Activated CD4-positive, alpha-beta memory T cell treated with anti-CD3 and anti-CD28 coated beads for 36 hours (primary cell): ENCODE measurements at regions not wholly inside any gene's neighbourhood (a gene's known extent, or its start where the extent isn't known, plus 50 kb on each side); places are given as distances from the start of the nearest gene placed in this dataset.

Experiments
- CTCF ChIA-PET: fragments of 350-600 bp; sonication (Branson Sonifier 250); formaldehyde crosslinking; loops from one replicate; lab custom pipeline; 2021; ENCODE audit warnings: antibody characterized with exemption, inconsistent platforms; lab: Charles Lee
- POLR2A ChIA-PET: fragments of 350-600 bp; sonication (Branson Sonifier 250); formaldehyde crosslinking; loops from one replicate; lab custom pipeline; 2021; ENCODE audit warnings: antibody characterized with exemption; lab: Charles Lee
- DNase-seq: peaks from one replicate; pipeline ENCODE4 v3.0.0-alpha.2; 2020
- H3K27ac Mint-ChIP-seq: one replicate; pipeline ENCODE4 v1.8.0; 2021; ENCODE audit warnings: mixed read lengths
- H3K27me3 Mint-ChIP-seq: one replicate; pipeline ENCODE4 v1.8.0; 2021; ENCODE audit warnings: mixed read lengths
- H3K36me3 Mint-ChIP-seq: one replicate; pipeline ENCODE4 v1.8.0; 2021; ENCODE audit warnings: mixed read lengths
- H3K4me1 Mint-ChIP-seq: one replicate; pipeline ENCODE4 v1.8.0; 2021; ENCODE audit warnings: low read depth, mixed read lengths
- H3K4me3 Mint-ChIP-seq: one replicate; pipeline ENCODE4 v1.8.0; 2021; ENCODE audit warnings: mild to moderate bottlenecking, mixed read lengths
- H3K9me3 Mint-ChIP-seq: one replicate; pipeline ENCODE4 v1.8.0; 2021; ENCODE audit warnings: mixed read lengths
- intact Hi-C: fragments of 100-400 bp; cut with micrococcal nuclease; formaldehyde crosslinking; loops from one replicate; pipeline ENCODE4 v1.15.1; 2023

GRCh38 chr3:80261082-80261481, 493.3 kb upstream of the ROBO1 start:
- Mint-ChIP-seq H3K27ac (no peak overlapping the region), H3K36me3 (no peaks in the 10 kb centered on the region), H3K27me3 (no peaks in the 10 kb centered on the region), H3K9me3 (peaks cover 18% of the 10 kb centered on the region), H3K4me3 (no peak overlapping the region), H3K4me1 (no peaks in the 10 kb centered on the region)
- POLR2A ChIA-PET, result no interaction called here
- CTCF ChIA-PET, result no interaction called here
- DNase-seq, result no peak
- intact Hi-C loops, result no loop called here

GRCh38 chr3:80259736-80260135, 491.9 kb upstream of the ROBO1 start:
- intact Hi-C loops, result no loop called here
- Mint-ChIP-seq H3K4me3 (no peak overlapping the region), H3K27me3 (no peaks in the 10 kb centered on the region), H3K36me3 (no peaks in the 10 kb centered on the region), H3K27ac (no peak overlapping the region), H3K4me1 (no peaks in the 10 kb centered on the region), H3K9me3 (peaks cover 9% of the 10 kb centered on the region)
- ChIA-PET POLR2A (no interaction called here), CTCF (no interaction called here)
- no peak for DNase-seq

- no peaks in the 10 kb centered on the region for H3K36me3 Mint-ChIP-seq
- DNase-seq, result no peak
- ChIA-PET POLR2A (no interaction called here), CTCF (no interaction called here)
- H3K27me3 Mint-ChIP-seq, result no peaks in the 10 kb centered on the region
- intact Hi-C loops, result no loop called here
- H3K27ac Mint-ChIP-seq, result no peak overlapping the region
- H3K4me3 Mint-ChIP-seq, result no peak overlapping the region
- no peaks in the 10 kb centered on the region for H3K4me1 Mint-ChIP-seq
- peaks cover 26% of the 10 kb centered on the region for H3K9me3 Mint-ChIP-seq
Measured at GRCh38 chr3:80252113-80252512, 484.3 kb upstream of the ROBO1 start.

GRCh38 chr3:80247766-80248165, 480.0 kb upstream of the ROBO1 start:
- no peaks in the 10 kb centered on the region for H3K27me3 Mint-ChIP-seq
- H3K27ac Mint-ChIP-seq, result no peak overlapping the region
- peaks cover 34% of the 10 kb centered on the region for H3K9me3 Mint-ChIP-seq
- ChIA-PET CTCF (no interaction called here), POLR2A (no interaction called here)
- H3K36me3 Mint-ChIP-seq, result no peaks in the 10 kb centered on the region
- no peak overlapping the region for H3K4me3 Mint-ChIP-seq
- DNase-seq, result no peak
- intact Hi-C loops, result no loop called here
- H3K4me1 Mint-ChIP-seq, result no peaks in the 10 kb centered on the region

- DNase-seq, result no peak
- intact Hi-C loops, result no loop called here
- Mint-ChIP-seq H3K36me3 (no peaks in the 10 kb centered on the region), H3K27ac (no peak overlapping the region), H3K27me3 (no peaks in the 10 kb centered on the region), H3K4me3 (no peak overlapping the region), H3K4me1 (no peaks in the 10 kb centered on the region), H3K9me3 (peaks cover 20% of the 10 kb centered on the region)
- POLR2A ChIA-PET, result no interaction called here
- CTCF ChIA-PET, result no interaction called here
Measured at GRCh38 chr3:80244390-80244789, 476.6 kb upstream of the ROBO1 start.

- no peaks in the 10 kb centered on the region for H3K36me3 Mint-ChIP-seq
Measured at GRCh38 chr3:80241791-80242190, 474.0 kb upstream of the ROBO1 start.

GRCh38 chr3:80239301-80239700, 471.5 kb upstream of the ROBO1 start:
- Mint-ChIP-seq H3K27me3 (no peaks in the 10 kb centered on the region), H3K9me3 (peaks cover 12% of the 10 kb centered on the region), H3K4me1 (no peaks in the 10 kb centered on the region), H3K4me3 (no peak overlapping the region), H3K27ac (no peak overlapping the region), H3K36me3 (no peaks in the 10 kb centered on the region)
- DNase-seq, result no peak
- CTCF ChIA-PET, result no interaction called here
- POLR2A ChIA-PET, result no interaction called here
- intact Hi-C loops, result no loop called here

More at GRCh38 chr3:80241791-80242190, 474.0 kb upstream of the ROBO1 start:
- intact Hi-C loops, result no loop called here
- ChIA-PET POLR2A (no interaction called here), CTCF (no interaction called here)
- DNase-seq, result no peak
- Mint-ChIP-seq H3K27ac (no peak overlapping the region), H3K4me3 (no peak overlapping the region), H3K9me3 (peaks cover 10% of the 10 kb centered on the region), H3K27me3 (no peaks in the 10 kb centered on the region), H3K4me1 (no peaks in the 10 kb centered on the region)

- peaks cover 11% of the 10 kb centered on the region for H3K9me3 Mint-ChIP-seq
- POLR2A ChIA-PET, result no interaction called here
- no peaks in the 10 kb centered on the region for H3K36me3 Mint-ChIP-seq
Measured at GRCh38 chr3:80238606-80239005, 470.8 kb upstream of the ROBO1 start.

GRCh38 chr3:80238152-80238551, 470.4 kb upstream of the ROBO1 start:
- H3K9me3 Mint-ChIP-seq, result peaks cover 10% of the 10 kb centered on the region
- no peaks in the 10 kb centered on the region for H3K36me3 Mint-ChIP-seq
- H3K4me1 Mint-ChIP-seq, result no peaks in the 10 kb centered on the region
- H3K4me3 Mint-ChIP-seq, result no peak overlapping the region
- no peak overlapping the region for H3K27ac Mint-ChIP-seq
- no peaks in the 10 kb centered on the region for H3K27me3 Mint-ChIP-seq
- DNase-seq, result no peak
- CTCF ChIA-PET, result no interaction called here
- intact Hi-C loops, result no loop called here
- POLR2A ChIA-PET, result no interaction called here

More at GRCh38 chr3:80238606-80239005, 470.8 kb upstream of the ROBO1 start:
- intact Hi-C loops, result no loop called here
- Mint-ChIP-seq H3K4me3 (no peak overlapping the region), H3K4me1 (no peaks in the 10 kb centered on the region), H3K27ac (no peak overlapping the region), H3K27me3 (no peaks in the 10 kb centered on the region)
- no peak for DNase-seq
- CTCF ChIA-PET, result no interaction called here

- no peak overlapping the region for H3K4me3 Mint-ChIP-seq
- H3K9me3 Mint-ChIP-seq, result peaks cover 10% of the 10 kb centered on the region
- no peaks in the 10 kb centered on the region for H3K27me3 Mint-ChIP-seq
- no peaks in the 10 kb centered on the region for H3K4me1 Mint-ChIP-seq
- no peak for DNase-seq
- ChIA-PET POLR2A (no interaction called here), CTCF (no interaction called here)
- intact Hi-C loops, result no loop called here
- H3K27ac Mint-ChIP-seq, result no peak overlapping the region
- H3K36me3 Mint-ChIP-seq, result no peaks in the 10 kb centered on the region
Measured at GRCh38 chr3:80234706-80235105, 466.9 kb upstream of the ROBO1 start.

GRCh38 chr3:80233576-80233975, 465.8 kb upstream of the ROBO1 start:
- Mint-ChIP-seq H3K36me3 (no peaks in the 10 kb centered on the region), H3K9me3 (peaks cover 10% of the 10 kb centered on the region), H3K27me3 (no peaks in the 10 kb centered on the region), H3K27ac (no peak overlapping the region), H3K4me3 (no peak overlapping the region), H3K4me1 (no peaks in the 10 kb centered on the region)
- intact Hi-C loops, result no loop called here
- DNase-seq, result no peak
- ChIA-PET POLR2A (no interaction called here), CTCF (no interaction called here)

- H3K27me3 Mint-ChIP-seq, result no peaks in the 10 kb centered on the region
- H3K4me1 Mint-ChIP-seq, result no peaks in the 10 kb centered on the region
- ChIA-PET POLR2A (no interaction called here), CTCF (no interaction called here)
- H3K36me3 Mint-ChIP-seq, result no peaks in the 10 kb centered on the region
- no peak overlapping the region for H3K4me3 Mint-ChIP-seq
- no peak for DNase-seq
- H3K9me3 Mint-ChIP-seq, result peaks cover 11% of the 10 kb centered on the region
- intact Hi-C loops, result no loop called here
- no peak overlapping the region for H3K27ac Mint-ChIP-seq
Measured at GRCh38 chr3:80232760-80233159, 465.0 kb upstream of the ROBO1 start.

- Mint-ChIP-seq H3K4me3 (no peak overlapping the region), H3K27me3 (no peaks in the 10 kb centered on the region), H3K9me3 (peaks cover 13% of the 10 kb centered on the region), H3K27ac (no peak overlapping the region), H3K36me3 (no peaks in the 10 kb centered on the region), H3K4me1 (no peaks in the 10 kb centered on the region)
- intact Hi-C loops, result no loop called here
- POLR2A ChIA-PET, result no interaction called here
- CTCF ChIA-PET, result no interaction called here
- no peak for DNase-seq
Measured at GRCh38 chr3:80230962-80231361, 463.2 kb upstream of the ROBO1 start.

- H3K27me3 Mint-ChIP-seq, result no peaks in the 10 kb centered on the region
- ChIA-PET CTCF (no interaction called here), POLR2A (no interaction called here)
- H3K27ac Mint-ChIP-seq, result no peak overlapping the region
- no peaks in the 10 kb centered on the region for H3K4me1 Mint-ChIP-seq
- intact Hi-C loops, result no loop called here
- H3K4me3 Mint-ChIP-seq, result no peak overlapping the region
- no peaks in the 10 kb centered on the region for H3K36me3 Mint-ChIP-seq
- DNase-seq, result no peak
- peaks cover 10% of the 10 kb centered on the region for H3K9me3 Mint-ChIP-seq
Measured at GRCh38 chr3:80227216-80227615, 459.4 kb upstream of the ROBO1 start.
